Endothelial cell of umbilical vein (primary cell): ENCODE measurements at regions not wholly inside any gene's neighbourhood (a gene's known extent, or its start where the extent isn't known, plus 50 kb on each side); places are given as distances from the start of the nearest gene placed in this dataset.

Experiments used
- BruUV-seq: library from RNA; stranded (reverse); fragments of 400-500 nt; replicated peaks from 2 replicates; lab custom pipeline; 2021; lab: Mats Ljungman, UMichigan
- CTCF ChIA-PET: fragments of 300-600, 350-600 bp; sonication (Branson Sonifier 250); formaldehyde crosslinking; loops from one replicate; lab custom pipeline; 2021; ENCODE audit warnings: antibody characterized with exemption, inconsistent platforms; lab: Charles Lee
- POLR2A ChIA-PET: fragments of 300-600, 350-600 bp; sonication (Branson Sonifier 250); formaldehyde crosslinking; loops from one replicate; lab custom pipeline; 2021; ENCODE audit warnings: antibody characterized with exemption, inconsistent platforms; lab: Charles Lee
- DNase-seq: peaks from one replicate; pipeline ENCODE4 v3.0.0-alpha.2; 2011; ENCODE audit warnings: low read depth, low spot score
- FAIRE-seq: peaks from 2 replicates; lab custom pipeline; 2011; peaks lifted over from hg19 to GRCh38; lab: Jason Lieb, UNC
- H2AFZ ChIP-seq: 2 replicates; pipeline ENCODE4 v1.6.0; 2012; ENCODE audit warnings: low read depth, low read length, control low read depth, inconsistent platforms
- H3K27ac ChIP-seq: 2 replicates; pipeline ENCODE4 v1.5.1; 2011; ENCODE audit warnings: low read depth, mild to moderate bottlenecking, control low read depth, low read length, moderate library complexity; ENCODE audit not compliant: insufficient read depth
- H3K27me3 ChIP-seq, 2 experiments: 2 replicates each; pipeline versions ENCODE4 v1.6.0 to v1.6.1; 2011; ENCODE audit warnings: low read length in 2 of 2, mixed read lengths in 1 of 2; ENCODE audit not compliant: control insufficient read depth in 2 of 2, insufficient read depth in 2 of 2
- H3K36me3 ChIP-seq, 2 experiments: 2 replicates in 1 of 2; 3 replicates in 1 of 2; pipeline ENCODE4 v1.5.1; 2011; ENCODE audit warnings: low read length in 2 of 2, mild to moderate bottlenecking in 1 of 2, moderate library complexity in 1 of 2; ENCODE audit not compliant: control insufficient read depth in 2 of 2, insufficient read depth in 2 of 2; ENCODE audit errors: extremely low read depth in 1 of 2
- H3K4me1 ChIP-seq: 3 replicates; pipeline ENCODE4 v1.5.1; 2011; ENCODE audit warnings: mild to moderate bottlenecking, low read length; ENCODE audit not compliant: control insufficient read depth, insufficient read depth; ENCODE audit errors: extremely low read depth
- H3K4me2 ChIP-seq: 2 replicates; pipeline ENCODE4 v1.6.1; 2011; ENCODE audit warnings: low read length, control low read depth, mixed read lengths; ENCODE audit not compliant: insufficient read depth
- H3K4me3 ChIP-seq, 3 experiments: fragments of 200-600 bp in 1 of 3; sonication (generic), shearing (Covaris generic) in 1 of 3; replicated peaks in 1 of 3; 2 replicates each; pipeline ENCODE4 v1.5.1; 2011 to 2016; ENCODE audit warnings: control low read depth in 3 of 3, low read length in 3 of 3, mild to moderate bottlenecking in 2 of 3, inconsistent platforms in 1 of 3, low read depth in 1 of 3, moderate library complexity in 1 of 3; ENCODE audit not compliant: insufficient read depth in 1 of 3
- H3K79me2 ChIP-seq: 2 replicates; pipeline ENCODE4 v1.6.0; 2012; ENCODE audit warnings: low read length, inconsistent platforms; ENCODE audit not compliant: control insufficient read depth, insufficient read depth
- H3K9ac ChIP-seq: replicated peaks from 2 replicates; pipeline ENCODE3; 2011; ENCODE audit warnings: low read length, control low read depth; ENCODE audit not compliant: insufficient read depth; ENCODE audit errors: extremely low read depth
- H3K9me1 ChIP-seq: replicated peaks from 3 replicates; pipeline ENCODE4 v1.6.0; 2011; ENCODE audit warnings: mild to moderate bottlenecking, low read length; ENCODE audit not compliant: control insufficient read depth, insufficient read depth; ENCODE audit errors: extremely low read depth
- H3K9me3 ChIP-seq: replicated peaks from 2 replicates; pipeline ENCODE4 v1.5.1; 2012; ENCODE audit warnings: low read length, inconsistent platforms; ENCODE audit not compliant: control insufficient read depth, insufficient read depth
- H4K20me1 ChIP-seq: replicated peaks from 2 replicates; pipeline ENCODE3; 2011; ENCODE audit warnings: mild to moderate bottlenecking, low read length; ENCODE audit not compliant: control insufficient read depth, insufficient read depth; ENCODE audit errors: extremely low read depth
- CTCF ChIP-seq, 2 donors: IDR thresholded peaks; 1 replicate in 1 of 2; 2 replicates in 1 of 2; pipeline ENCODE4 v1.5.1; 2011; ENCODE audit warnings: low read length in 2 of 2, mild to moderate bottlenecking in 2 of 2, moderate library complexity in 2 of 2, control low read depth in 1 of 2, inconsistent platforms in 1 of 2, low read depth in 1 of 2; ENCODE audit not compliant: insufficient read depth in 1 of 2; ENCODE audit errors: extremely low read depth in 1 of 2
- EZH2 ChIP-seq: IDR thresholded peaks from 2 replicates; pipeline ENCODE4 v1.6.1; 2012; ENCODE audit warnings: borderline replicate concordance, low read depth, mild to moderate bottlenecking, moderate library complexity, low read length, inconsistent platforms; ENCODE audit not compliant: severe bottlenecking
- FOS ChIP-seq: IDR thresholded peaks from 2 replicates; pipeline ENCODE4 v1.6.1; 2011; ENCODE audit warnings: mild to moderate bottlenecking, low read length, moderate library complexity, borderline replicate concordance; ENCODE audit not compliant: insufficient read depth
- GATA2 ChIP-seq: IDR thresholded peaks from 2 replicates; pipeline ENCODE4 v1.7.0; 2011; ENCODE audit warnings: low read depth, mild to moderate bottlenecking, moderate library complexity, mixed read lengths, low read length; ENCODE audit not compliant: insufficient read length, insufficient read depth
- JUN ChIP-seq: IDR thresholded peaks from 2 replicates; pipeline ENCODE4 v1.6.1; 2011; ENCODE audit warnings: borderline replicate concordance, low read depth; ENCODE audit not compliant: insufficient read length, insufficient read depth
- MAX ChIP-seq: IDR thresholded peaks from 2 replicates; pipeline ENCODE4 v1.6.1; 2011; ENCODE audit not compliant: insufficient read depth, insufficient read length
- MYC ChIP-seq: IDR thresholded peaks from one replicate; pipeline ENCODE4 v1.6.1; 2011; ENCODE audit warnings: mild to moderate bottlenecking, low read depth, low read length
- POLR2A ChIP-seq: IDR thresholded peaks from 2 replicates; pipeline ENCODE4 v1.6.1; 2012; ENCODE audit warnings: low read depth, mild to moderate bottlenecking, control low read depth, low read length
- POLR2AphosphoS5 ChIP-seq: IDR thresholded peaks from 2 replicates; pipeline ENCODE4 v1.6.1; 2012; ENCODE audit warnings: low read depth, mild to moderate bottlenecking, control low read depth, low read length, moderate library complexity; ENCODE audit not compliant: insufficient read depth
- dilution Hi-C: fragments of 300-500 bp; cut with MboI; formaldehyde crosslinking; loops from one replicate; pipeline ENCODE4 v1.15.0; 2019; ENCODE audit warnings: low sequenced_read_pairs; ENCODE audit not compliant: extremely low pct_ligation_motif_present
- intact Hi-C: fragments of 100-400 bp; cut with micrococcal nuclease; formaldehyde crosslinking; loops from one replicate; pipeline ENCODE4 v1.10.0; 2022

GRCh38 chr9:135007601-135008000 is 79.9 kb upstream of the OLFM1 start:
- intact Hi-C loops = no loop called here
- Histone ChIP-seq H3K79me2 (no peaks in the 10 kb centered on the region), H3K27ac (no peak overlapping the region), H4K20me1 (no peaks in the 10 kb centered on the region), H3K27me3 (no peaks in the 10 kb centered on the region), H3K36me3 (no peaks in the 10 kb centered on the region), H3K9ac (no peak overlapping the region), H3K4me3 (no peak overlapping the region), H3K4me2 (no peak overlapping the region), H3K9me1 (no peaks in the 10 kb centered on the region), H2AFZ (no peak overlapping the region), H3K4me1 (no peaks in the 10 kb centered on the region), H3K9me3 (no peaks in the 10 kb centered on the region)
- FAIRE-seq (no peak), DNase-seq (no peak)
- no TSS peak for BruUV-seq
- dilution Hi-C loops = no loop called here
- TF ChIP-seq POLR2A (no peak), MYC (no peak), GATA2 (no peak), EZH2 (no peak), CTCF (IDR thresholded peaks at IDR 0.05; ENCODE audit: extremely low read depth in 1 of 2, insufficient read depth in 1 of 2, low read depth in 1 of 2, low read length in 2 of 2) (no peak), JUN (no peak), FOS (no peak), MAX (no peak), POLR2AphosphoS5 (no peak)
- ChIA-PET CTCF (no interaction called here), POLR2A (no interaction called here)
